Keratinocyte (primary cell): ENCODE measurements at regions not wholly inside any gene's neighbourhood (a gene's known extent, or its start where the extent isn't known, plus 50 kb on each side); places are given as distances from the start of the nearest gene placed in this dataset.

ENCODE experiments used
- DNase-seq: peaks from one replicate; pipeline ENCODE4 v3.0.0-alpha.2; 2011; ENCODE audit warnings: low read depth, missing footprints, low spot score
- FAIRE-seq: peaks from 2 replicates; lab custom pipeline; 2011; peaks lifted over from hg19 to GRCh38; lab: Jason Lieb, UNC
- H2AFZ ChIP-seq: 2 replicates; pipeline ENCODE4 v1.6.0; 2012; ENCODE audit warnings: low read length, control low read depth, inconsistent platforms; ENCODE audit not compliant: control insufficient read depth
- H3K27ac ChIP-seq: 2 replicates; pipeline ENCODE4 v1.5.1; 2011; ENCODE audit warnings: low read length; ENCODE audit not compliant: control insufficient read depth, insufficient read depth
- H3K27me3 ChIP-seq: 3 replicates; pipeline ENCODE4 v1.6.0; 2011; ENCODE audit warnings: low read length; ENCODE audit not compliant: control insufficient read depth, insufficient read depth; ENCODE audit errors: extremely low read depth
- H3K36me3 ChIP-seq, 2 experiments: 2 replicates in 1 of 2; 3 replicates in 1 of 2; pipeline ENCODE4 v1.5.1; 2011; ENCODE audit warnings: low read length in 2 of 2, mild to moderate bottlenecking in 1 of 2; ENCODE audit not compliant: control insufficient read depth in 2 of 2, insufficient read depth in 2 of 2; ENCODE audit errors: extremely low read depth in 1 of 2
- H3K4me1 ChIP-seq: 3 replicates; pipeline ENCODE4 v1.5.1; 2011; ENCODE audit warnings: low read length; ENCODE audit not compliant: control insufficient read depth, insufficient read depth; ENCODE audit errors: extremely low read depth
- H3K4me2 ChIP-seq: 3 replicates; pipeline ENCODE4 v1.6.0; 2011; ENCODE audit warnings: low read depth, low read length; ENCODE audit not compliant: control insufficient read depth, insufficient read depth; ENCODE audit errors: extremely low read depth
- H3K4me3 ChIP-seq, 3 experiments: fragments of 200-600 bp in 1 of 3; sonication (generic) in 1 of 3; 2 replicates in 2 of 3; 3 replicates in 1 of 3; pipeline ENCODE4 v1.5.1; 2011 to 2016; ENCODE audit warnings: low read length in 3 of 3, mild to moderate bottlenecking in 3 of 3, control low read depth in 2 of 3, inconsistent platforms in 1 of 3, low read depth in 1 of 3, mixed read lengths in 1 of 3, mixed run types in 1 of 3, moderate library complexity in 1 of 3; ENCODE audit not compliant: control insufficient read depth in 2 of 3, insufficient read depth in 2 of 3; ENCODE audit errors: extremely low read depth in 1 of 3
- H3K79me2 ChIP-seq: 2 replicates; pipeline ENCODE4 v1.6.0; 2012; ENCODE audit warnings: low read length; ENCODE audit not compliant: control insufficient read depth, insufficient read depth
- H3K9ac ChIP-seq: 3 replicates; pipeline ENCODE4 v1.6.0; 2011; ENCODE audit warnings: low read length; ENCODE audit not compliant: control insufficient read depth, insufficient read depth; ENCODE audit errors: extremely low read depth
- H3K9me1 ChIP-seq: 3 replicates; pipeline ENCODE4 v1.6.0; 2011; ENCODE audit warnings: low read length; ENCODE audit not compliant: control insufficient read depth, insufficient read depth; ENCODE audit errors: extremely low read depth
- H3K9me3 ChIP-seq: 2 replicates; pipeline ENCODE4 v1.5.1; 2012; ENCODE audit warnings: low read depth, low read length; ENCODE audit not compliant: control insufficient read depth
- H4K20me1 ChIP-seq: 3 replicates; pipeline ENCODE4 v1.6.0; 2011; ENCODE audit warnings: low read length; ENCODE audit not compliant: control insufficient read depth, insufficient read depth; ENCODE audit errors: extremely low read depth
- CTCF ChIP-seq, 3 experiments: IDR thresholded peaks in 1 of 3; conservative IDR thresholded peaks in 1 of 3; optimal IDR thresholded peaks in 1 of 3; 2 replicates in 2 of 3; 3 replicates in 1 of 3; pipeline versions ENCODE3 to v1.5.1; 2011; ENCODE audit warnings: low read length in 3 of 3, mild to moderate bottlenecking in 3 of 3, moderate library complexity in 2 of 3, control low read depth in 1 of 3, inconsistent platforms in 1 of 3; ENCODE audit not compliant: insufficient read depth in 2 of 3; ENCODE audit errors: extremely low read depth in 1 of 3
- EZH2 ChIP-seq: IDR thresholded peaks from one replicate; pipeline ENCODE4 v1.6.1; 2012; ENCODE audit warnings: inconsistent platforms, mild to moderate bottlenecking, low read length, moderate library complexity
- dilution Hi-C: fragments of 300-500 bp; cut with MboI; formaldehyde crosslinking; loops from one replicate; pipeline ENCODE4 v1.7.0; 2020; ENCODE audit warnings: low sequenced_read_pairs; ENCODE audit not compliant: extremely low pct_ligation_motif_present

GRCh38 chr7:156153590-156153989, 341.3 kb upstream of the SHH start:
- Histone ChIP-seq H3K9me1 (no peaks in the 10 kb centered on the region), H2AFZ (no peak overlapping the region), H3K27ac (no peak overlapping the region), H3K27me3 (no peaks in the 10 kb centered on the region), H3K4me3 (no peak overlapping the region), H3K4me1 (no peaks in the 10 kb centered on the region), H3K79me2 (no peaks in the 10 kb centered on the region), H4K20me1 (no peaks in the 10 kb centered on the region), H3K4me2 (no peak overlapping the region), H3K9me3 (peaks cover 6% of the 10 kb centered on the region), H3K36me3 (no peaks in the 10 kb centered on the region), H3K9ac (no peak overlapping the region)
- TF ChIP-seq CTCF (optimal IDR thresholded peaks at IDR 0.05 in 1 of 3, IDR thresholded peaks at IDR 0.05 in 1 of 3, conservative IDR thresholded peaks at IDR 0.05 in 1 of 3; ENCODE audit: extremely low read depth in 1 of 3, insufficient read depth in 2 of 3, low read length in 3 of 3): no peak
- no peak for TF ChIP-seq EZH2
- dilution Hi-C loops: no loop called here
- FAIRE-seq (no peak), DNase-seq (no peak)

GRCh38 chr7:156152390-156152789, 340.1 kb upstream of the SHH start:
- Histone ChIP-seq H3K36me3 (no peaks in the 10 kb centered on the region), H3K4me2 (no peak overlapping the region), H3K27me3 (no peaks in the 10 kb centered on the region), H2AFZ (no peak overlapping the region), H3K9me3 (peaks cover 6% of the 10 kb centered on the region), H3K4me1 (no peaks in the 10 kb centered on the region), H3K4me3 (no peak overlapping the region), H3K79me2 (no peaks in the 10 kb centered on the region), H3K27ac (no peak overlapping the region), H3K9ac (no peak overlapping the region), H3K9me1 (no peaks in the 10 kb centered on the region), H4K20me1 (no peaks in the 10 kb centered on the region)
- dilution Hi-C loops: no loop called here
- FAIRE-seq (no peak), DNase-seq (no peak)
- no peak for TF ChIP-seq CTCF (optimal IDR thresholded peaks at IDR 0.05 in 1 of 3, IDR thresholded peaks at IDR 0.05 in 1 of 3, conservative IDR thresholded peaks at IDR 0.05 in 1 of 3; ENCODE audit: extremely low read depth in 1 of 3, insufficient read depth in 2 of 3, low read length in 3 of 3)
- TF ChIP-seq EZH2: no peak
